GM12872 (cell line): ENCODE measurements at regions not wholly inside any gene's neighbourhood (a gene's known extent, or its start where the extent isn't known, plus 50 kb on each side); places are given as distances from the start of the nearest gene placed in this dataset.

Source experiments
- CTCF ChIP-seq: IDR thresholded peaks from 3 replicates; pipeline ENCODE4 v1.5.1; 2011; ENCODE audit warnings: low read depth, mild to moderate bottlenecking, low read length, moderate library complexity; ENCODE audit not compliant: insufficient read depth

GRCh38 chr5:159642379-159642778 is 273.9 kb upstream of the ADRA1B start:
- no peak for TF ChIP-seq CTCF

GRCh38 chr5:159644053-159644452 is 272.2 kb upstream of the ADRA1B start:
- TF ChIP-seq CTCF: no peak

- TF ChIP-seq CTCF: no peak
These were observed 271.0 kb upstream of the ADRA1B start for GRCh38 chr5:159645179-159645846.

GRCh38 chr5:159650803-159651202 is 265.5 kb upstream of the ADRA1B start:
- TF ChIP-seq CTCF: no peak

GRCh38 chr5:159655757-159656409 is 260.4 kb upstream of the ADRA1B start:
- no peak for TF ChIP-seq CTCF

GRCh38 chr5:159657298-159657697 is 259.0 kb upstream of the ADRA1B start:
- no peak for TF ChIP-seq CTCF

- TF ChIP-seq CTCF: no peak
These were observed 258.5 kb upstream of the ADRA1B start for GRCh38 chr5:159657771-159658170.
